ENCODE measurements at regions not wholly inside any gene's neighbourhood (a gene's known extent, or its start where the extent isn't known, plus 50 kb on each side); places are given as distances from the start of the nearest gene placed in this dataset.

- intact Hi-C loops (cut with DNase I), result no loop called here
- TF ChIP-seq POLR2A (IDR thresholded peaks at IDR 0.05) (no peak), CTCF (IDR thresholded peaks at IDR 0.05) (no peak)
- DNase-seq, result no peak
- no peak overlapping the region for H3K4me3 ChIP-seq (replicated peaks in 1 of 3)
- H3K36me3 ChIP-seq, result no peaks in the 10 kb centered on the region
- H3K4me1 ChIP-seq, result peaks cover 4 to 8% of the 10 kb centered on the region in 2 donors
- H3K27ac ChIP-seq, result no peak overlapping the region
- H3K9me3 ChIP-seq, result no peaks in the 10 kb centered on the region
- no peaks in the 10 kb centered on the region for H3K27me3 ChIP-seq
Measured at GRCh38 chr5:96043446-96043845, 81.8 kb upstream of the ELL2 start.

- Histone ChIP-seq H3K4me3 (replicated peaks in 1 of 3) (no peak overlapping the region), H3K36me3 (no peaks in the 10 kb centered on the region), H3K9me3 (no peaks in the 10 kb centered on the region), H3K27me3 (no peaks in the 10 kb centered on the region), H3K27ac (no peak overlapping the region), H3K4me1 (no peaks in the 10 kb centered on the region)
- TF ChIP-seq CTCF (IDR thresholded peaks at IDR 0.05), result no peak
- TF ChIP-seq POLR2A (IDR thresholded peaks at IDR 0.05), result no peak
- WGBS, 2 donors, result 89% methylated on average over 2 of the region's 2 CpGs
- no peak for DNase-seq
- intact Hi-C loops (cut with DNase I), result no loop called here
Measured at GRCh38 chr5:96037128-96037527, 75.5 kb upstream of the ELL2 start.

- Histone ChIP-seq H3K9me3 (no peaks in the 10 kb centered on the region), H3K4me1 (no peaks in the 10 kb centered on the region), H3K36me3 (no peaks in the 10 kb centered on the region), H3K4me3 (replicated peaks in 1 of 3) (no peak overlapping the region), H3K27ac (no peak overlapping the region), H3K27me3 (no peaks in the 10 kb centered on the region)
- 90 to 91% methylated on average over 1 of the region's 1 CpG for WGBS, 2 donors
- intact Hi-C loops (cut with DNase I), result no loop called here
- DNase-seq, result no peak
- TF ChIP-seq POLR2A (IDR thresholded peaks at IDR 0.05) (no peak), CTCF (IDR thresholded peaks at IDR 0.05) (no peak)
Measured at GRCh38 chr5:96036301-96036700, 74.7 kb upstream of the ELL2 start.

GRCh38 chr5:96035796-96036195 lies 74.1 kb upstream of the ELL2 start:
- TF ChIP-seq POLR2A (IDR thresholded peaks at IDR 0.05) (no peak), CTCF (IDR thresholded peaks at IDR 0.05) (no peak)
- DNase-seq, result no peak
- no peaks in the 10 kb centered on the region for H3K27me3 ChIP-seq
- intact Hi-C loops (cut with DNase I), result no loop called here
- no peak overlapping the region for H3K4me3 ChIP-seq (replicated peaks in 1 of 3)
- H3K27ac ChIP-seq, result no peak overlapping the region
- WGBS, 2 donors, result 95 to 97% methylated on average over 3 of the region's 3 CpGs
- no peaks in the 10 kb centered on the region for H3K36me3 ChIP-seq
- no peaks in the 10 kb centered on the region for H3K4me1 ChIP-seq
- no peaks in the 10 kb centered on the region for H3K9me3 ChIP-seq

- no peak for DNase-seq
- Histone ChIP-seq H3K9me3 (no peaks in the 10 kb centered on the region), H3K27ac (no peak overlapping the region), H3K4me3 (replicated peaks in 1 of 3) (no peak overlapping the region), H3K36me3 (no peaks in the 10 kb centered on the region), H3K4me1 (no peaks in the 10 kb centered on the region), H3K27me3 (no peaks in the 10 kb centered on the region)
- no peak for TF ChIP-seq CTCF (IDR thresholded peaks at IDR 0.05)
- TF ChIP-seq POLR2A (IDR thresholded peaks at IDR 0.05), result no peak
- WGBS, 2 donors, result 85 to 97% methylated on average over 1 of the region's 1 CpG
- intact Hi-C loops (cut with DNase I), result no loop called here
Measured at GRCh38 chr5:96033116-96033515, 71.5 kb upstream of the ELL2 start.
